ENCODE measurements at regions not wholly inside any gene's neighbourhood (a gene's known extent, or its start where the extent isn't known, plus 50 kb on each side); places are given as distances from the start of the nearest gene placed in this dataset.
"Not testable (repeated sequence)": the region's sequence is repeated elsewhere in the genome, so short reads cannot be mapped to it uniquely, and the experiment has no call there.

DNA sequence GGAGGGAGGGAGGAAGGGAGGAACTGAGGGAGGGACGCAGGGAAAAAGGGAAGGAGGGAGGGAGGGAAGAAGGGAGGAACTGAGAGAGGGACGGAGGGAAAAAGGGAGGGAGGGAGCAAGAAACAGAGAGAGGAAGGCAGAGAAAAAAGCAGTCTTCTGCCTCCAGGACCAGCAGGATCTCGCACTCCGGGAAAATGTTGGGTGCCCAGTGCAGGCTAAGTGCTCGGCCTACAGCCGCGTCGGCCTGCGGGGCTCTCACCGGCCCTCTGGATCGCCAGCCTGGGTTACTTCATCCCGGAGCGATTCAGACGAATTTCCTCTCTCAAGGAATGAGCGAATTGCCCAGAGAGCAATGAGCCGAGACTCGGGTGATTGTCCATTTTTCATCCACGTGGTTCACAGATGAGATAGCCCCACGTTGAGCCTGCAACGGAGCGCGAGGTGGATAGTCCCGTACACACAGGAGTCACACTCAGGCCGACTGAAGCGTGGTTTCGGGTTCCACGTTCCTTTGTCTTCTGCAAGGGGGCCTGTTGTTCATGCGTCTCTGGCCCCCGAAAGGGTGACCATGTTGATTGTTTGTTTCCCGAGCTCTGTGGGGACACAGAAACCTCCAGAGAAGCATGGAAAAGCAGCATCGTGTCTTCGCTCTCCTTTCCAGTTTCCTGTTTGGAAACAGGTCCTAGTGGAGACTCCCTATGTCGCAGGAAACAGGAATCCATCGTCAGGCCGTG lies 1937.1 kb upstream of the DEFB115 start:
- not testable (repeated sequence) for DNase-seq (ENCODE audit: low read depth)

DNA sequence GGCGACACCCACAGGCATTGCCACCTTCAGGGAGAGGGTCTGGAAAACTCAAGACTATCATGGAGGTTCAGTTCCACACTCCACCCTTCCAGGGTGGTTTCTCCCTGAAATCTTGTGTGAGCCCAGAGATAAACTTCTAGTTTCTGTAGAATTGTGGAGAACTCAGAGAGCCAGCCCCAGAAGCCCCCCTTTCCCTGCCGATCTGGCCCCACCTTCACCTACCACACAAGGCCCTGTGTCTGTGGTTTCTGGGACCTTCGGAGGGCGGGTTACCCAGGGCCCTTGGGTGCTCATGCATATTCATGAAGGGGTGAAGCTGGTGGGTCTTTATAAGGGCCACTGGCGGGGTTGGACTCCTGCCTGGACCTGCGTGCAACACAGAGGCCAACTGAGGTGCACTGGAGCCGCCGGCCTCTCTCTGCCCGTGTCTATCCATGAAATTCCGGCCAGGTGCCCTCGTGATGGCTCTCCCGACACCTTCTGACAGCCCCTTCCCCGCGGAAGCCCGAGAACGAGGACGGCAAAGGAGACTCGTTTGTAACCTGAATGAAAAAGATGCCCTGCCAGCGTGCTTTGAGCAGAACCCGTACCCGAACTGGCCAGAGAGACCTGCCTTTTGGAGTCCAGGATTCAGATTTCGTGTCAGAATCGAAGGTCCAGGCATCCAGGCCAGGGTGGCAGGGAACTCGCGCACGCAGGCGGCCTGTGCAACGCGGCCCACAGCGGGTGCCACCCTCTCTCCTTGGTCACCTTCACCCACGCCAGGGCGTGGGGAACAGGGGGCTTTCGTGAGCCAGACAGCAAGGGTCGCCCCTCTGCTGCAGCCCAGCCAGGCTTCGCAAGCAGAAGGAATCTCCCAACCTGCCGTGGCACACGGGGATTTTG lies 1933.6 kb upstream of the DEFB115 start:
- DNase-seq (ENCODE audit: low read depth): not testable (repeated sequence)

DNA sequence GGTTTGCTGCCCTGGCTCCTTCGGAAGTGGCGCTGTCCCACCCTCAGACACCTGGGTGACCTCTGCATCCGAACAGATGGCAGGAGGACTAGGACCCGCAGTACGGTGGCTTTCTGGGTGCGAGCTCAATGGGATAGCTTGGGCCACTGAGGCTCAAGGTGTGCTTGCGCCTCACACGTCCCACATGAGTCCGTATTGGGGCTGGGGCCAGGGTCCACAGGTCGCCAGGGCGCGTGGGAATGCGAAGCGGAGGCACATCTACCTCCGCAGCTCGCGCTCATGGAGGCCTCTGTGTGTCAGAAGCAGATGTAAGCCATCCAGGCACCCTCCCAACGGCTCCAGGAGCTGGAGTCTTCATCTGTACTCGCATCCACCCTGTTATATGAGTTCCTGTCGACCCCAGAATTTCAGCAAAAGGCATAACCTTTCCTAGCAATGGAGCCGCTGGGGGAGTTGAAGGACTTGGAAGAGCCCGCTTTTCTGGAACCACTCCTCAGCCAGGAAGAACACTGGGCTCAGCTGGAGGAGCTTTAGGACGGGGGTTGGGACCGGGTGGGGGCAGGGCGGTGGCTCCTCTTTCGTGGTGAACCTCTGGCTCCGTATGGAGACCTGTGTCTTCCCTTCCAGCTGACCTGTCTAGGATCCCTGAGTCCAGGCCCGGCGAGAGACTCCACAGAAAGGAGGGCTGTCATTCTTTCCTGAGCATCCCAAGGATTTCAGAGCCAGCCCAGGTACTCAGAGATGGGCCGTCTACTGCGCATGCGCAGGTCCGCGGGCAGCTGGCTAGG lies 1932.8 kb upstream of the DEFB115 start:
- DNase-seq (ENCODE audit: low read depth): not testable (repeated sequence)

DNA sequence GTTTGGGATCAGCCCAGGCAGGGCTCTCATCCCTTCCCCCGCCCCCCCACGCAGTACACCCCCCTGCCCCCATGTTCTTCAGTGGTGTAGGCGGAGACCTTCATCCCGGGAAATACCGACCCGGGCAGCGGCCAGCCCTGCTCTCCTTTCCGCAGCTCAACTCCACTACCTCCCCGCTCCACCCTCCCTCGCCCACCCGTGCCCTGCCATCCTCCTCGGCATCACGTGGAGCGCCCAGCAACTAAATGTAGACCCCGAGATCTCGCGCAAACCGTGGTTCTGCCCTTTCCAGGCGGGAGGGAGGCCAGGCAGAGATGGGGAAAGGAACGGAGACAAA lies 1932.2 kb upstream of the DEFB115 start:
- no peak for DNase-seq (ENCODE audit: low read depth)

DNA sequence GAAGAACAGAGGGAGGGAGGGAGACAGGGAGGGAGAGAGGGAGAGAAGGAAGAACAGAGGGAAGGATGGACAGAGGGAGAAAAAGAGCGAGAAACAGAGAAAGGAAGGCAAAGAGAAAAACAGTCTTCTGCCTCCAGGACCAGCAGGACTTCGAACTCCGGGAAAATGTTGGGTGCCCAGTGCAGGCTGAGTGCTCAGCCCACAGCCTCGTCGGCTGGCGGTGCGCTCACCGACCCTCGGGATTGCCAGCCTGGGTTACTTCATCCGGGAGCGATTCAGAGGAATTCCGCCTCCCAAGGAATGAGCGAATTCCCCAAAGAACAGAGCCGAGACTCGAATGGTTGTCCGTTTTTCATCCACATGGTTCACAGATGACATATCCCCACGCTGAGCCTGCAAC lies 1931.7 kb upstream of the DEFB115 start:
- not testable (repeated sequence) for DNase-seq (ENCODE audit: low read depth)

DNA sequence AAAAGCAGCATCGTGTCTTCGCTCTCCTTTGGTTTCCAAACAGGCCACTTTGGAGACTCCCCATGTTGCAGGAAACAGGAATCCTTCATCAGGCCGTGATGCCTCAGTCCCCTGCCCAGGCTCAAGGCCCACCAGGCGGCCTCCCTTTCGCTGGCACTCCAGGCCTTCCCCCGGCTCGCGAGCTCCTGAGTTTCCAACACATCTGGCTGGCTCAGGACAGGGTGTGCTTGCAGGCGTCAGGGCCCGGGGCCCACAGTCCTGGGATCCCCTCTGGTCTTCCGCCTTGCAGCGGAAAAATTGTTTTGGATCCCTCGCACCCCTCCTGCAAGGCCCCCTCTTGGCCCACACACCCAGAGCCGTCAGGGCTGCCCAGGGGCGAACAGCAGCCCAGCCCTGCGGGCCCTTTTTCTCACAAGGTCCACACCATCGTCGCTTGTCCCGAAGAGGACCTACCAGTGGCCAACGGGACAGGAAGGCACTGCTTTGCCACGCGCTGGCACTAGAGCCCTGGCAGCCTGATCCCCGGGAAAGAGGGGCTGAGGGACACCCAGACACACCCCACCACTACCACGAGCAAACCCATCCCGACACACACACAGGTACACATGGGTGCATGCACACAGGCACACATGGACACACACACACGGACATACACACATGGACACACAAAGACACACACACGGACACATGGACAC lies 1930.9 kb upstream of the DEFB115 start:
- DNase-seq (ENCODE audit: low read depth): no peak

DNA sequence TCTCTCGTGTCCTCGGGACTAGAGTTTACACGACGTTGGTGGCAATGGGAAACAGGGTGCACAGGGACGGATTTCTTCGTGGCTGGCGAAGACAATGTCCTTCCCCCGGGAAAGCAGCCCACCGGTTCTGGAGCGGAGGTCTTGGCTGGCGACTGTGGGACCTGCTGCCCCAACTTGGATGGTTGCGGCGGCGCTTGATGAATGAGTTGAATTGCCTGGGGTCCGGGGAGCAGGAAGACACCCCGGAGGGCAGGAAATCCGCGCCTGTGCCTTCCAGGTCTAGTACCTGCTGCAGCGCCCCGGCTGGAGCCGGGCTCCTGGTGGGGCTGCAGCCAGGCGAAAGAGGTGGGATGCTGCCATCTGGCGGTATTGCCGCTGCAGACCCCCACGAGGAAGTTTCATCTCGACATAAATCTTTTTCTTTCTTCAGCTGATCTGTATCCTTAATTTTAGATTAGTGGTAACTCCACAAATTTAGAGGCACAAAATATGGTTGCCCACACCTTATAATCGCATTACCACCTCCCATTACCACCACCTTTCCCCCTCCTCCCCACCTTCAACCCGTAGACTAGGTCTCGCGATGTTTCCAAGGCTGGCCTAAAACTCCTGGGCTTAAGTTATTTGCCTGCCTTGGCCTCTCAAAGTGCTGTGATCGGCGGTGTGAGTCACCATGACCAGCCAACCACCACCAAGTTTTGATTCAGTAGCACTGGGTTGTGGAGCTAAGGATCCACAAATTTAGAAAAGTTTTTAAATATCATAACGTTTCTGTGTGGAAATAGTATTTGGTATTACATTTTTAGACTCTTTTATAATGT lies 1929.7 kb upstream of the DEFB115 start:
- peak; percentile 8 for DNase-seq (ENCODE audit: low read depth)

DNA sequence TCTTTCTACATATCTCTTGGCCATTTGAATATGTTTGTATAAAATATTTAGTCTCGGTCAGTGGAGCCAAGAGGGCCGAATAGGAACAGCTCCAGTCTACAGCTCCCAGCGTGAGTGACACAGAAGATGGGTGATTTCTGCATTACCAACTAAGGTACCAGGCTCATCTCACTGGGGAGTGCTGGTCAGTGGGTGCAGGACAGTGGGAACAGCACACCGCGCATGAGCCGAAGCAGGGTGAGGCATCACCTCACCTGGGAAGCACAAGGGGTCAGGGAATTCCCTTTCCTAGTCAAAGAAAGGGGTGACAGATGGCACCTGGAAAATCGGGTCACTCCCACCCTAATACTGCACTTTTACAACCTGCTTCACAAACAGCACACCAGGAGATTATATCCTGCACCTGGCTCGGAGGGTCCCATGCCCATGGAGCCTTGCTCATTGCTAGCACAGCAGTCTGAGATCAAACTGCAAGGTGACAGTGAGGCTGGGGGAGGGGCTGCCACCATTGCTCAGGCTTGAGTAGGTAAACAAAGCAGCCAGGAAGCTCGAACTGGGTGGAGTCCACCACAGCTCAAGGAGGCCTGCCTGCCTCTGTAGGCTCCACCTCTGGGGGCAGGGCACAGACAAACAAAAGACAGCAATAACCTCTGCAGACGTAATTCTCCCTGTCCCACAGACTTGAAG lies 1926.9 kb upstream of the DEFB115 start:
- not testable (repeated sequence) for DNase-seq (ENCODE audit: low read depth)

DNA sequence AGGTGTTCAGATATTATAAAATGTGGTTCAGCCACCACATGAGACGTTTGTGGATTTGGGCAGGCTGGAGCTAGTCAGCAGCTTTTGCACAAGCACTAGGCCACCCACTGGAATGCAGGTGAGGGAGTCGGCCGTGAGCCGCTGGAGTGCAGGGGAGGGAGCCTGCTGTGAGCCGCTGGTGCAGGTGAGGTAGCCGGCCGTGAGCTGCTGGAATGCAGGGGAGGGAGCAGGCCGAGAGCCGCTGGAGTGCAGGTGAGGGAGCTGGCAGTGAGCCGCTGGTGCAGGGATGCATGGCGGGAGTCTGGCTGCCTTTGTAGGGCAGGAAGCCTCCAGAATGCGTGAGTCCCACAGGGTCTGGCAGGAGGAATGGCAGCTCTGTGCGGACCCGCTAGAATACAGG lies 1907.6 kb upstream of the DEFB115 start:
- DNase-seq (ENCODE audit: low read depth): no peak

DNA sequence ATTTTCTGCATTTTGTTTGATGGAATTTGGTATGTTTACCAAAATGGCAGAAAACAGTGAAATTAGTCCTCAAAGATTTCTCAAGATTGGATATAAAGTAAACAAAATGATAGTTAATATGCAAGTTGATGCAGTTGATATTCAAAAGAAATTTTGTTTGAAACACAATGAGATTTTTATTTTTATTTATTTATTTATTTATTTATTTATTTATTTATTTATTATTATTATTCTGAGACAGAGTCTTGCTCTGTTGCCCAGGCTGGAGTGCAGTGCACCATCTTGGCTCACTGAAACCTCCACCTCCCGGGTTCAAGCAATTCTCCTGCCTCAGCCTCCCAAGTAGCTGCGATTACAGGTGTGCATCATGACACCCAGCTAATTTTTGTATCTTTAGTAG lies 1881.5 kb upstream of the DEFB115 start:
- not testable (repeated sequence) for DNase-seq (ENCODE audit: low read depth)

DNA sequence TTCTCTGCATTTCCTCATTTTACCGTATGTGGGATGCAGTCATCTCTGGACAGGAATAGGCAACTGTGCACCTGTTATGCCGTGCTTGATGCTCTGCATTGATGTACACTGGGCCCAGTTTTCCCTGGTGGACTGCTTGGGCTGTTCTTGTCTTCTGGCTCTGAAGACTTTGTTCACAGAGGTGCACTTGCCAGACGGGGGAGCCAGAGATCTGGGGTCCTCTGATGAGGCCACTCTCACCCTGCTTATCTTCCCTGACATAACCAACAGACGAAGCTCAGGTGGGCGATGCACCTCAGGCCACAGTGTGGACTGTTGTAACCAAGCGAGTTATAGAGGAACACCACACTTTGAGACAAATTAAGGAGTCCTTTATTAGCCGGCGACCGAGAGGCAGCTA lies 1864.6 kb upstream of the DEFB115 start:
- DNase-seq (ENCODE audit: low read depth): not testable (repeated sequence)

DNA sequence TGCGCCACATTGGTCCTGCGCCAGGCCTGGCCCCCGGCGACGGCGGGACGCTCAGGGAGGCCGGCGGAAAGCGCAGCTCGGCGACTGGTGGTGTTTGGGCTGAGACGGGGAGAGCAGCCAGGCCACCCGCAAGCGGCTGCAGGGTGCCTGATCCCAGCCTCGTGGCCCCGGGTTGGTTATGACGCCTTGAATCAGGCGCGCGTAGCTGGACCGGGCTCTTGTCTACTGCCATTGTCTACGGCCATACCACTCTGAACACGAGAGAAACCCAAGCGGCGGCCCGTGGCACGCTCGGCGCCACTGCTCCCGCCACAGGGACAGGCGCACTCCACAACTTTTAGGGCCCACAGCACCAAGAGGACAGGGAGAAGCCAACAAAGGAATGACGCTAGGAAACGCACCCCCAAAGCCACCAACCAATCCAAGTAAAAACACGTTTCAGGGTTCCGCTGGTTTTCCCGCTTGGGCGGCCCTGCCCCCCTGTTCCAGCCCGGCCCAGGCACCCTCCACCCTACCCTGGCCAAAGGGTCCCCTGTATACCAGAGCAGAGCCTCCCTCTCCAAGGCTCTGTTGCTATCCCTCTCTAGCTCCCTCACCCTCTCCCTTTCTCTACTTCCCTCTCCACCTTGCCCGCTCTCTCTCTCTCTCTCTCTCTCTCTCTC lies 1849.3 kb upstream of the DEFB115 start:
- no peak for DNase-seq (ENCODE audit: low read depth)

DNA sequence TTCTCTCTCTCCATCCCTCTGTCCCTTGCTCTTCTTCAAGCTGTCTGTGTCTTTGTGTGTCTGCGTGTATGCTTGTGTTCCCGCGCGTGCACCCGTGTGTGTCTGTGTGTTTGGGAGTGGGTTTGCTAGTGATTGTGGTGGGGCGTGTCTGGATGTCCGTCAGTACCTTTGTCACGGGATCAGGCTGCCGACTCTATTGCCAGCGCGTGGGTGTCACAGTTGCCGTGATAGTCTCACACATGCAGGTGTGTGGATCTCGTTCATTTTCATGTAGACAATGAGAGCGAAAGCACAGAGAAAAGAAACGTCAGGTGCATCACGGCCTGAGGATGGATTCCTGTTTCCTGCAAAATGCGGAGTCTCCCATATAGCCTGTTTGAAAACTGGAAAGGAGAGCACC lies 1848.8 kb upstream of the DEFB115 start:
- DNase-seq (ENCODE audit: low read depth): not testable (repeated sequence)

DNA sequence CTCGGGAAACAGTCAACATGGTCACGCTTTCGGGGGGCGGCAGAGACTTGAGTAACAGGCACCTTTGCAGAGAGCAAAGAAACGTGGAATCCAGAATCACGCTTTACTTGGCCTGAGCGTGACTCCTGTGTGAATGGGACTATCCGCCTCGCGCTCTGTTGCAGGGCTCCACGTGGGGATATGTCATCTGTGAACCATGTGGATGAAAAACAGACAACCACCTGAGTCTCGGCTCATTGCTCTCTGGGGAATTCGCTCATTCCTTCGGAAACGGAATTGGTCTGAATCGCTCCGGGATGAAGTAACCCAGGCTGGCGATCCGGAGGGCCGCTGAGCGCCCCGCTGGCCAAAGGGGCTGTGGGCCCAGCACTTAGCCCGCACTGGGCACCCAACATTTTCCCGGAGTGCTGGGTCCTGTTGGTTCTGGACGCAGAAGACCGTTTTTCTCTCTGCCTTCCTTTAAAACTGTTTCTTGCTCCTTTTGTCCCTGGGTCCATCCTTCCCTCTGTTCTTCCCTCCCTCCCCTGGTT lies 1848.2 kb upstream of the DEFB115 start:
- DNase-seq (ENCODE audit: low read depth): peak; percentile 6

DNA sequence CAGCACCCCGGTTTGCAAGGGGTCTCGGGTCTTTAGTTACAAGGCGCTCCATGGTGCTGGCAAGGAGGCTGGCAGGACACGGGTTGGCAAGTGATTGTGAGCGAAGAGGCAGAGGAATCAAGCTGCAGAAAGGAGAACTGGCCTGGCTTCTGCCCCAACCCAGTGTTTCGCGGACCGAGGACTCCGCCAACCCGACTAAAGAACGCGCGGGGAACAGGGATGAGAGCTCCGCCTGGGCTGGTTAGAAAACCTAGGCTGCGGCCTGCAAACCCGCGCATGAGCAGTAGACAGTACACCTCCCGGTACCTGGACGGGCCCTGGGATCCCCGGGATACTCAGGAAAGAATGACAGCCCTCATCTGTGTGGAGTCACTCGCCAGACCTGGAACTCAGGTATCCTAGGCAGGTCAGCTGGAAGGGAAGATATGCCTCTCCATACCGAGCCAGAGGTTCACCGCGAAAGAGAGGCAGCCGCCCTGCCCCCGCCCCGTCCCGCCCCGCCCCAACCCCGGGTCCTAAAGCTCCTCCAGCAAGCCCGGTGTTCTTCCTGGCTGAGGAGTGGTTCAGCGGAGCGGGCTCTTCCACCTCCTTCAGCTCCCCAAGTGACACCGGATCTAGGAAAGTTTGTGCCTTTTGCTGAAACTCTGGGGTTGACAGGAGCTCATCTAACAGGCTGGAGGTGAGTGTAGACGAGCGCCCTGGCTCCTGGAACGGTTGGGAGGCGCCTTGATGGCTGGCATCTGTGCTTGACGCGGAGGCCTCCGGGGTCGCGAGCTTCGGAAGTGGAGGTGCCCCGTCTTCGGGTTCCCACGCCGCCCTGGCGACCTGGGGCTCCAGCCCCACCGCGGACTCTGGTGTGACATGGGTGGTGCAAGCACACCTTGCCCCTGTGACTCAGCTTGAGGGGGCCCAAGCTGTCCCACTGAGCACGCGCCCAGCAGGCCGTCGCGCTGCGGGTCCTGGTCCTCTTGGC lies 1847.3 kb upstream of the DEFB115 start:
- DNase-seq (ENCODE audit: low read depth): no peak

DNA sequence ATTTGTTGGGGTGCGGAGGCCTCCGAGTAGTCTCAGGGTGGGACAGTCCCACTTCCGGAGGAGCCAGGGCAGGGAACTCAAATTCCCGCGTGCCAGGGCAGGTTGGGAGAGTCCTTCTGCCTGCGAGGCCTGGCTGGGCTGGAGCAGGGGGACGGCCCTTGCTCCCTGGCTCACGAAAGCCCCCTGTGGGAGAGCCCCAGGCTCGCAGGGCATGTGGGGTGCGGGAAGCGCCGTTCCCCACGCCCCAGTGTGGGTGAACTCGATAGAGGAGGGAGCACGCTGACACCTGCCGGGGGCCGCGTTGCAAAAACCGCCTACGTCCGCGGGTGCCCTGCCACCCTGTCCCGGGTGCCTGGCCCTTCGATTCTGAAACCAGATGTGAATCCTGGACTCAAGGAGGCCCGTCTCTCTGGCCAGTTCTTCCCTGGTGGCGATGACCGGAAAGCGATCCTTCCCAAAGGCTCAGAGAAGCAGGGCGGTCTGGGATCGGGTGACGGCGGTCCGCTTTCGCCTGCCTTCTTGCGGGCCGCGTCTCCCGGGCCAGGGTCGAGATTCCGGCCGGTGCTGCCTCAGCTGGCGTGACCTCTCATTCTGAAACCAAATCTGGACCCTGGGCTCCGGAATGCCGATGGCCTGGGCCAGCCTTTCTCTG lies 1846.5 kb upstream of the DEFB115 start:
- DNase-seq (ENCODE audit: low read depth): no peak

DNA sequence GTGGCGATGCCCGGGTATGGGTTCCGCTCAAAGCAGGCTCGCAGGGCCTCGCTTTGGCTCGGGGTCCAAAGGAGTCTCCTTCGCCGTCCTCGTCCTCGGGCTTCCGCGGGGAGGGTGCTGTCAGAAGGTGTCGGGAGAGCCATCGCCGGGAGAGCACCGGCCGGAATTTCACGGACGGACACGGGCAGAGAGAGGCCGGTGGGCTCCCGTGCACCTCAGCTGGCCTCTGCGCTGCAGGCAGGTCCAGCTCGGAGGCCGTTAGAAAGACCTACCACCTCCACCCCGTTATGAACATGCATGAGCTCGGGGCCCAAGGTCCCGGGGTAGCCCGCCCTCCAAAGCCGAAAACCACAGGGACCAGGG lies 1846.0 kb upstream of the DEFB115 start:
- not testable (repeated sequence) for DNase-seq (ENCODE audit: low read depth)

DNA sequence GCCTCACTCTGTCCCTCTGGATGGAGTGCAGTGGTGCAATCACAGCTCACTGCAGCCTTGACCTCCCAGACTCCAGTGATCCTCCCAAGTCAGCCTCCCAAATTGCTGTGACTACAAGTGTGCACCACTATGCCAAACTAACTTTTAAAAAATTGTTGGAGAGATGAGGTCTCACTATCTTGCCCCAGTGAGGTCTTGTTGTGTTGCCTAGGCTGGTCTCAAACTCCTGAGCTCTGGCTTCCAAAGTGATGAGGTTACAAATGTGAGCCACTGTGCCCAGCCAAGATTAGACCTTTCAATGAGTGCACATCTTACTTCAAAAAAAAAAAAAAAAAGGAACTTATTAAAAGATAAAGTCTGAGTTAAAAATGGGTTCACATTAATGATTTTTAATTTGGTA lies 1838.1 kb upstream of the DEFB115 start:
- DNase-seq (ENCODE audit: low read depth): no peak

Data from renal cortical epithelial cell (primary cell).